Renal pelvis (tissue), 1 donor: ENCODE measurements at regions not wholly inside any gene's neighbourhood (a gene's known extent, or its start where the extent isn't known, plus 50 kb on each side); places are given as distances from the start of the nearest gene placed in this dataset.

ENCODE experiments used
- DNase-seq: peaks from one replicate; pipeline ENCODE4 v3.0.0-alpha.2; 2013

DNA sequence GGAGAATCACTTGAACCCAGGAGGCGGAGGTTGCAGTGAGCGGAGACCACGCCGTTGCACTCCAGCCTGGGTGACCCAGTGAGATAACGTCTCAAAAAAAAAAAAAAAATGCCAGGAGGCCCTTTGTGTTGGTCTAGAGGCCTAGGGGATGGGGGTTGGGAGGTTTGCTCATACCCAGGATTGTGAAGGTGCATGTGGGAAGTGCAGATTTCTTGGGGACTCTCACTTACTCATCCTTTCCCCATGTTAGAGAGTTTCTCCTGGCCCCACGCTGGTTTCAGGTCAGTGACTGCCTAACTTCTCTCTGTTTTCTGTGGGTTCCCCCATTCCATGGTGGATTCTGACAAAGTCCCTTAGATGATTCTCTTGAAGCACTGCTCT lies 471.5 kb upstream of the CNTNAP2 start:
- DNase-seq, result no peak

DNA sequence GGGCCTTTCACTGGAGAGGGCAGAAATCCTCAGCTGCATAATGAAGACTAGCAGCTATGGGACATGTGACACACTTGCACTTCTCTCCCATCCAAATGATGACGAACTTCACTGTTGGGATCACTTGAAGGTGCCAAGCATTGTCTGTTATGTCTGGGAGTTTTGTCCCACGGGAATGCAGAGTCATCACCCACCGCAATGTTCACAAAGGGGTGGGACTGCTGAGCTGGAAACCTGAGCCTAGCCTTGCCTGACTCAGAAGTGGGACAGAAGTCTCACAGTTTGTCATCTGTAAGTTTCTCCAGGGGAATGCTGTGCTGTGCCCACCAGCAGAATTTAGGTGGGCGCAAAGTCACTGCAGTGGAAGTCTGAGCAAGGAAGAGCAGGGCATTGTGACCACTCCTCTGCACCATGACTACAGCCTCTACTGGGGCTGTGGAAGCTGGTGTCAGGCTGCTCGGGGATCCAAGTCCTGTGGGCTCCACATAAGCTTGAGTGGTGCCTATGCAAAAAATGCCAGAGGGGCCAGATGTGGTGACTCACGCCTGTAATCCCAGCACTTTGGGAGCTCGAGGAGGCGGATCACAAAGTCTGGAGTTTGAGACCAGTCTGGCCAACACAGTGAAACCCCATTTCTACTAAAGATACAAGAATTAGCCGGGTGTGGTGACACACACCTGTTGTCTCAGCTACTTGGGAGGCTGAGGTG lies 472.0 kb upstream of the CNTNAP2 start:
- no peak for DNase-seq

DNA sequence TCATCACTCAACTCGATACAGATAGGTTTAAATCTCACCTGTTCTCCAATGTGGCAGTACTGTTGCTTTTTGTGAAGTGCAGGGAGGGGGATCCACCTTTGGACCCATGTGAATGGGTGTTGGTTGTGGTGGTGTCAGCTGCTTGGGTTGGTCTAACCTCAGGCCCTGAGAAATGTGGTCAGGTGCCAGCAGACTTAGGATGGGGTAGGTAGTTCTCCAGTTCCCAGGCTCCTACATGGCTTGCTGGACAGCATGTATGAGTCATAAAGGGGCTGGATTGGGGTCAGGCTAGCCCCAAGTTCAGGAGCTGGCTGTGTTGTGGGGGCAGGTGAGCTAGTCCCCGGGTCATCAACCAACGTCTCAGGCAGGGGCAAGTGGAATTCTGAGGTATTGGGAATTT lies 472.6 kb upstream of the CNTNAP2 start:
- no peak for DNase-seq

DNA sequence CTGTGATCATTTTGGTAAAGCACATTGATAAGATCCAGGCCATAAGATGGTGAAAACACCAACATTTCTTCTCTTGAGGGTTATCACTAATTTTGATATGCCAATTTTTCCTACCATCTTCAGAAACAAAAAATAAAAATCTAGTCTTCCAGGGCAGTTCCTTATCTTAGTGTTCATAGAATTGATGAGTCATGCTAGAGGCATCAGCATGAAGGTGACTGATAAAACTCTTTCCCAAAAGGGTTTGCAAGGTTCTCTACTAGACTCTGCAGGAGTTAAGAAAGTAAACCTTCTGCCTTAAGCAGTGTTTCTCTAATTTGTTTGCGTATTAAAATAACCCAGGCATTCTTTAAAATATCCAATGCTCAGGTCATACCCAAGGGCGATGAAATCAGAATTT lies 483.1 kb upstream of the CNTNAP2 start:
- DNase-seq, result no peak

DNA sequence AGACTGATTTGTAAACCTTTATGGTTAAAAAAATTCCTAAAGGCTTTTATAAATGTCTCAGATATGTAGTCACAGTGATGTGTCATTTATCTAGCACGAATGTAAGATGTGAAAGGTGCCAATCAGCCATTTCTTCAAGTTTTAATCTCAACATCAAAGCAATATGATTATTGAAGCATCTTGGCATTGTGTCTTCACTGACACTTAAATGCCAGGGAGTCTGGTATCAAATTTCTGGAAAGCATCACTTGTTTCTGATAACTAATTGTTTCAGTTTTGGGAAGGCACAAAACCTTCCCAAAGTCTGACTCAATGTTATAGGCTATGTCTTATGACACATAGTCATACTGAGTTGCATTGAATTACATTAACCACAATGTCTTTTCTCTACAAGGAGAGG lies 492.0 kb upstream of the CNTNAP2 start:
- no peak for DNase-seq

DNA sequence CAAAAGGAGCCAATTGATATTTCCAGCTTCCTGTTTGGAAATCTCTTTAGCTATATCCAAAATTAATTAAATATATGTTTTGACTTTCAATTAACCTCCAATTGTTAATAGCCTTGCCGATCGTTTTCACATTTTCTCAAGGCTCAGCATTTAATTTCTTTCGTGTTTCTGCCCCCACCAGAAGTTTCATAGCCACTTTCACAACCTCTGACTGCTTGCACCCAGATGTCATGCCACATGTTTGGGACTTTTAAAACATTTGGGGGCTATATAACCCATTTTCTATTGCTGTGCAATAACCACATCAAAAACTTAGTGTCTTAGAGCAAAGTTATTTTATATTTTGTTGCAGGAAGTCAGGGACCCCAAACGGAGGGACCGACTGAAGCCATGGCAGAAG lies 510.6 kb upstream of the CNTNAP2 start:
- no peak for DNase-seq

DNA sequence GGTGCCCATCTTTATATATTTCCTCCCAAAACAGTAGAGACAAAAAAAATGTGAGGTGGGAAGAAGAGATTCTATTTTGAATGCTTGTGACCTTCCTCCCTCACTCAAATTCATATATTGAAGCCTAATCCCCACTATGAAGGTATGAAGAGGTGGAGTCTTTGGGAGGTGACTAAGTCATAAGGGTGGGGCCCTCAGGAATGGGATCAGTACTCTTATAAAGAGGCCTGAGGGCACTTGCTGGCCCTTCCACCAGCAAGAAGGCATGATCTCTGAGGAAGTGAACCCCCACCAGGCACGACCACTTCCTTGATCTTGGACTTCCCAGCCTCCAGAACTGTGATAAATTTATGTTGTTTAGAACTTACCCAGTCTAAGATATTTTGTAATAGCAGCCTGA lies 517.2 kb upstream of the CNTNAP2 start:
- DNase-seq, result no peak

DNA sequence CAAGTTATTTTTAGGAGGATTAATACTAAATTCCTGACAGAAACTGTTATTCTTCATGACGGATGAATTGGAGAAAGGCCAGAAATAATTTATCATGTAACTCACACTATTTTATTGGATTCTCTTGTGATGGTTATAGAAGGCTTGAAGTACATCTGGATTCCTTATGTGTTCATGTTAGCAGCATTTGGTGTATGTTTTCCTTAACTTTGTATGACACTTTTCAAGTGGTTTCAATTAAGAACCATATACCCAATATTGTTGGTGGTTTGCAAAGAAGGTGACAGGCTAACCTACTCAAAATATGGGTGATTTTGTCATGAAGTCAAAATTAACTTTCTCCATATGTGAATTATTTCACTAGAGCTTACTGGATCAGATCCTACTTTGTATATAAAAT lies 532.2 kb upstream of the CNTNAP2 start:
- DNase-seq, result no peak

DNA sequence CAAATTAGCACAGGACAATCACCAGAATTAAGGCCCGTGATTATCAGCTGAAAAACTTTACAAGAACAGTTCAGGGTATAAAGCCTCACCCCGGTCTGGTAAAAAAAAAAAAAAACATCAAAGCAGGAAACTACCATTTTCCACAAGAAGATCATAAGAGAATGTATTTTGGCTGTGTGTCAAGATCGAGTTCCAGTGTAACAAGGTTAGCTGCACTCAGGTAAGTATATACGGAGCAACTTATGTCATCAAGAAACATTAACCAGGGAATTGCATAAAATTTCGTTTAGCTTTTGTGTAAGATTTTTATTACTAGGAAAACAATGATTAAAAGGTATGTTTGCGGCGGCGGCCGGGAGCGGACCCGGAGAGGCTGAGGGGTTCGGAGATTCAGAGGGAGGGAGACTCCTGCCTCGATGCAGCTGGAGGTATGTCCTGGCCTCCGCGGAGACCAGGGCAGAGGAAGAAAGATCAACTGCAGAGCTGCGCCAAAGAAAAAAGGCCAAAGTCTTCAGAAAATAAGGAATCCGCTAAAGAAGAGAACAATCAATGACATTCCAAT lies 533.8 kb upstream of the CNTNAP2 start:
- DNase-seq, result no peak

DNA sequence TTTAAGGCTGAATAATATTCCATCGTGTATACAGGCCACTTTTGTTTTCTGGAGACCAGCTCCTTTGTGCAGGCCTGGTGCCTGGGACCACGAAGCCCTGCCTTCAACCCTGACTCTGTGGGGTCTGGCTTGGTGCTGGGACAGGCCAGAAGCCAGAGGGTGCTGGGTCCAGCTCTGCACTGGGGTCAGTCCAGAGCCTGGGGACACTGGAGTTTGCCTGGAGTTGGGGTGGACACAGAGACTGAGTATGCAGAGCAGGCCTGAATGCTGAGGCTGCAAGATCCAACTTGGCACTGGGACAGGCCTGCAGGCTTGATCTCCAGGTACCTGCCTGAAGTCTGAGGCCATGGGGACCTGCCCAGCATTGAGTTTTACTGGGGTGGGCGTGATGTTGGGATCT lies 558.8 kb upstream of the CNTNAP2 start:
- no peak for DNase-seq

DNA sequence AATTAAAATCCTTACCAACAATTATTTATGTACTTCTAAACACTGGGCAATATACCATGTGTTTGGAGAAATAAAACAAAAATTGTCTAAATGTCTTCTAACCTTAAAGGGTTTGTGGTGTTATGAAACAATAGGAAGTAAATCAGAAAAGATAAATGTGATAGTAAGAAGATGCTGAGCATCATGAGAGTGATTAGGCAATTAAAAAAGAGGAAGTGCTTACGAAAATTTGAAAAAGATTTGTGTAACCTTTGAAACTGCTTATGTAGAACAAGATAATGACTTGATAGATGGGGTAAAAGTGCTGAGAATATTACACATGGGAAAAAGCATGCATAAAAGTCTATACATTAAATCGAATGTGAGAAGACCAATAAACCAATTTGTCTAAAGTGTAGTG lies 573.4 kb upstream of the CNTNAP2 start:
- no peak for DNase-seq

DNA sequence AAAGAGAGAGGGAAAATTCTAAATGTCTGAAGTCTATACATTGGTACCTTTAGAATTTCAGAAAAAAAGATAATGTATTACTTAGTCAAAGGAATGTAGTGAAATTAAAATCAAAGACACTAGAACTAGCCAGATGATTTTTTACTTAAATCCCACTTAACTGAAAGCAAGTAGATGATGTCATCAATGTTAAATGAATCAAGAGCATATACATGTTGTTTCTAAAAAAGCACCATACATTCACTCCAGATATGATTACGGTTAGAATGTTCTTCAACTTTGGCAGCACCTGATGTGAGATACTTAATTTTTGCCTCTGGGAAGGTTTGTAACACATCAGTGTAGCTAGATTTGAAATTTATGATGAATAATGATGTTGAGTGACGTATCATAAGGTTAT lies 576.7 kb upstream of the CNTNAP2 start:
- DNase-seq, result no peak

DNA sequence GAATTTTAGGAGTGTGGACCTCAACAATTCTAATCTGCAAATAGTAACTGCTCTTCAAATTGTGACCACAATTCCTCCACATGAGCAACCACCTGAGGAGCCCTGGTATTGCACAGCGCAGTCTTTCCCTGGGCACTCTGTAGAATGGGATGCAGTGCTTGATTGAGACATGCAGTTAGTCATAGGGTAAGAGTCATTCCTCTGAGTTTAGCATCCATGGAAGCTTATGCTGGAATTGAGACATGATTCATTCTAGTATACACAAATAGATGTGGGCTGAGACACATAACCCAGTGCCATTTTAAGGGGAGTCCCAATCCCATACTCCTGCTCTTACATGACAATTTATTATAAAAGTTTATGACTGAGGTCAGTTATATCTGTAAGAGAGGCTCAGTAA lies 582.3 kb upstream of the CNTNAP2 start:
- DNase-seq, result no peak

DNA sequence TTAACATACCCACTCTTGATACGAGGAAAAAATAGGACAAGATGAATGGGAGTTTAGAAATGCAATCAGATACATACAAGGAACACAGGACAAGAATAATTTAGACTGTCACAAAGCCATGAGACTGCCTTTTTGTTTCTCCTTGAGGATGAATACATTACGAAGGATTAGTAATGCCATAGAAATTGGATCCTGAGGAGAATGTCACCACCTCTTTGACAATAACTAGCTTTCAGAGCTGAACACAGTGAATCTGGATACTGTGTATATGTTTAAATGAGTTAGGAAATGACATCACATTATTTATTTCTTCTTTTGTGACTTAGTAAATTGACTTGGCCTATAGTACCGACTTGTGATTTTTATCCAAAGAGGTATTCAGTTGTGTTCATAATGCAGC lies 596.3 kb upstream of the CNTNAP2 start:
- DNase-seq, result no peak

DNA sequence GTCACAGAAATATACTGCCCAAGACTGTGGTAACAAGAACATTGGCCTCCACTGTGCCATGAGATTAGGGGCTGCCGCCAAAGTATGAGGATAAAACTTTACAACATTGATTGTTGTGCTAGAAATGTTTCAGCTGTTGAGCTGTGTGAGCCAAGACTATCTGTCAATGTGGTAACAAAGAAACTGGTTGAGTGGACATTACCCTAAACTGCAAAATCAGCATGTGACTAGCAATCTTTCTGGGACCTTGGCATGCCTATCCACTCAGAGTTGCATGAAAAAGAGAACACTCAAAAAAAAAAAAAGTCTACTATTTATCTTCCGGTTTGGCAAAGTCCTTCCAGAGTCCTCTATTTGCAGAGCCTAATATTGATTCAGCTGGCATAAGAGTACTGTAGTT lies 605.6 kb upstream of the CNTNAP2 start:
- no peak for DNase-seq

DNA sequence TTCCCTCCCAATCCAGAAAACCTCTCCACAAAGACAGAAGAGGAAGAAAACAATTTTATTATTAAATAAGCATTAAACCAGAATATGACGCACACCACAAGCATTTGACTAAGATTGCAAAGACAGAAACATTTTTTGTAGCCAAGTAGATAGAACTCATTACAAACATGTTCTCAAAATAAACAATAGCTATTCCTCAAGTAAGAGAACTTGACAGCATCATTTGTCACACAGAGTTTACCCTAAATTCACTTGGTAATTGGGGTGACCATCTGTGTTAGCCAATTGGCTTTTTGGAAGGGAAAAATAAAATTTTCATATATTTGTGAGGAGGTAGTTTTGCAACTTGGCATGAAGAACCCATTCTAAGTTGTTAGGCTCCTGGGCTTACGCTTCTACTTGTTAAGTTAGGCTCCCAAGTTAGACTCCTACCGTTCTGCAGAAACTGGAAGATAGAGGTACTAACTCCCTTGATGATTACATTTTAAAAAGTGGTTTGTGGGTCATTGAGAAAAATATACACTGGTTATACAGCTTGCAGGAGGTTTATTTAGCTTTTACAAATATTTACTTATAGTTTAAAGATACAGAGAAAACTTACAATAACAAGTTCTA lies 618.6 kb upstream of the CNTNAP2 start:
- DNase-seq, result no peak

DNA sequence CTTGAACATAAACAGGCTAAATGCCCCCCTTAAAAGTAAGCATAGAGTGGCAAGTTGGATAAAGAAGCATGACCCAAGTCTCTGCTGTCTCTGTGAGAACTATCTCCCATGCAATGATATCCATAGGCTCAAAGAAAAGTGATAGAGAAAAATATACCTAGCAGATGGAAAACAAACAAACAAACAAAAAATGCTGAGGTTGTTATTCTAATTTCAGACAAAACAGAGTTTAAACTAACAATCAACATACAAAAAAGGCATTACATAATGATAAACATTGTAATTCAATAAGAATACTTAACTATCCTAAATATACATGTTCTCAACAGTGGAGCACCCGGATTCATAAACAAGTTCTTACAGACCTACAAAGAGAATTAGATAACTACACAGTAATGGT lies 626.2 kb upstream of the CNTNAP2 start:
- DNase-seq, result no peak

DNA sequence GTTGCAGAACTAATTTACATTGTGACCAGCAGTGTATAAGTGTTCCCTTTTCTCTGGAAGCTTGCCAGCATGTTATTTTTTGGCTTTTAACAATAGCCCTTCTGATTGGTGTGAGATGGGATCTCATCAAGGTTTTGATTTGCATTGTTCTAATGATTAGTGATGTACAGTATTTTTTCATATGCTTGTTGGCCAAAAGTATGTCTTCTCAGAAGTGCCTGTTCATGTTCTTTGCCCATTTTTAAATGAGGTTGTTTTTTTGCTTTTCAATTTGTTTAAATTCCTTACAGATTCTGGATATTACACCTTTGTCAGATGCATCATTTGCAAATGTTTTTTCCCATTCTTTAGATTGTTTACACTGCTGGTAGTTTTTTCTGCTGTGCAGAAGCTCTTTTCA lies 627.0 kb upstream of the CNTNAP2 start:
- DNase-seq, result no peak

DNA sequence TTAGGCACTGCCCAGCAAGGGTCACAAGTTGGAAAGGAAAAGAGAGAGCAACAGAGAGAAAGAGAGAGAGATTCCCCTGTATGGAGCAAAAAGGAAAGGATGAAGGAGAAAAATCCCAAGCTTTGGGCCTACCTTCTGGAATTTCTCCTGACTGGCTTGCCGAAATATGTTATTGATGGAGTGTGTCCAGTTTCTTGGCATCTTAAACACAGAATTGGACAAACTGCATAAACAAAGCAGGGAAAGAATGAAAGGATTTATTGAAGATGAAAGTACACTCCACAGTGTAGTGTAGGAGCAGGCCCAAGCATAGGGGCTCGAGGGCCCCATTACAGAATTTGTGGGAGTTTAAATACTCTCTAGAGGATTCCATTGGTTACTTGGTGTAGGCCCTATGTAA lies 627.8 kb upstream of the CNTNAP2 start:
- DNase-seq, result no peak

DNA sequence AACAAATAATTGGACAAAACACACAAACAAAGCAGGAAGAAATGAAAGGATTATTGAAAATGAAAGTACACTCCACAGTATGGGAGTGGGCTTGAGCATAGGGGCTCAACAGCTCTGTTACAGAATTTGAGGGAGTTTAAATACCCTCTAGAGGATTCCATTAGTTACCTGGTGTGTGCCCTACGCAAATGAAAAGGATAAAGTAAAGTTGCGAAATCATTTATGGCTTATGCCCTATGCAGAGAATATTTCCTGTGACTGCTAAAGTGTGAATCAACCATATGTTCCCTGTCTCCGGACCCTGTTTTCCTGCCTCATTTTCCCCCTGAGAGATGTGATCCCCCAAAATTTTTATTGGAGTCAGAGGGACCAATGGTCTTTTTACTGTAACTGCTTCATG lies 634.6 kb upstream of the CNTNAP2 start:
- no peak for DNase-seq

DNA sequence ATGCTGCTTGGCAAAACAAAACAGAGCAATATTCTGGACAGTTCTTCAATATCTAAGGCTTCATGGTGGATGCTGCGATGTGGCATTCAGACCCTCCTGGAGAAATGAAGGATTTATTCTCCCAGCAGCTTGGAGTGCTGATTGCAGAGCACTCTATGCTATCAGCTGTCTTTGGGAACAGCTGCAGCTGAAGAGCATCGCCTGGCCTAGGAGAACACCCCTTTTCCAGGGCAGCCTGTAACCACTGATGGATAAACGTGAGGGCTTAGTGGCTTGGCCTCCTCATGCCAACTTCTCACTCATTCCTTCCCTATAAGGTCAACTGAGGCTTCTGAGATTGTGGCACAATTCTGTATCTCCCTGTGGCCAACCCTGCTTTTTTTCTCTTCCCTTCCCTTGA lies 638.1 kb upstream of the CNTNAP2 start:
- DNase-seq, result no peak

DNA sequence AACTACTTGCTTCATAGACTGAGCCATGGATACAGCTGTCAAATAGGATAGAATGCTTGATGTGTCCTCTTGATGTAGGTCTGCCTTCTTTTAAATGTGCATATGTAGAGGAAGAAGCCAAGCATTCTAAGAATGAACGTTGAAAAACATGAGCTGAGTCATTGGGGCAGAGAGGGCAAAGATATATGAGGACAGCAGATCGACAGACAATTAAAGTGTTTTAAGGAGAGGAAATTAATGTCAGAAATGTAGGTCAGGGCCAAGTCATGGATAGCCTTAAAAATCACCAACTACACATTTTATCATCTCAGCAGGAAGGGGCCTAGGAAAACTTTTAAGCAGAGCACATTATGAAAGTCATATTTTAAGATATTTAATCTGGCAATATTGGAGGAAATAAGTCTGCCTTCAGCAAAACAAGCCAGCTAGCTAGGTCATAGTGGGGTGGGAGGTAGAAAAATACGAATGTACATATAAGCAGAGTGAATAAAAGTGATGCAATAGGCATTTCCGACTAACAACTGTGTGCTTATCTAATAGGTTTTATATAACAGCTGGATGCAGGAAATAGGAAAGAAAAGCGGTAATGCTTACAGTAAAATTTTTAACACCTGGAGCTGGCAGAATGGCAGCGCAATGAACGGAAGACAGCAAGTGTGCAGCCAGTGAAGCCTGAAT lies 638.3 kb upstream of the TPK1 start:
- DNase-seq, result peak; percentile 57

DNA sequence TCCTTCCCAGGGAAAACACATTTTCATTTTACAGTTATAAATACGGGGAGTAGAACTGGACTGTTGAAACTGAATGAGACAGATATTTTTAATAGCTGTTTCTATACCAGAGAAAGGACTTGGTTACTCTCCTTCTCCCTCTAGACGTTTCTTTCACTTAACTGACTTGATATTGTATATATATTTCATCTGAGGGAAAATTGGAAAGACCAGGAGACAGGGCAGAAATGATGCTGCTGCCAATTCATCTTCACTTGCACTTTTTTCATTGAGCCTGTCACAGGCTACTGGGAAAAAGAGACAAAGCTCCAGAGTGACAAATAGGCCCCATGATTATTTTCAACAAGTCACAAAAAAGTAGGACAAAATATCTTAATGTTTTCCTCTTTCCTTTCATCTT lies 636.0 kb upstream of the TPK1 start:
- peak; percentile 9 for DNase-seq
